Calu3 (cell line): ENCODE measurements at regions not wholly inside any gene's neighbourhood (a gene's known extent, or its start where the extent isn't known, plus 50 kb on each side); places are given as distances from the start of the nearest gene placed in this dataset.

ENCODE experiments used
- BruUV-seq: library from RNA; stranded (reverse); fragments of 400-500 nt; replicated peaks from 2 replicates; lab custom pipeline; 2021; lab: Mats Ljungman, UMichigan
- CTCF ChIA-PET: fragments of 300-600 bp; sonication (Branson Sonifier 250); formaldehyde crosslinking; loops from one replicate; lab custom pipeline; 2022; ENCODE audit warnings: antibody characterized with exemption; lab: Charles Lee
- DNase-seq: peaks from one replicate; pipeline ENCODE4 v3.0.0; 2022
- H3K27ac Mint-ChIP-seq: one replicate; pipeline ENCODE4 v1.8.0; 2022; ENCODE audit warnings: mixed read lengths; ENCODE audit not compliant: unreplicated experiment
- H3K27me3 Mint-ChIP-seq: one replicate; pipeline ENCODE4 v1.8.0; 2022; ENCODE audit warnings: mixed read lengths; ENCODE audit not compliant: unreplicated experiment
- H3K36me3 Mint-ChIP-seq: one replicate; pipeline ENCODE4 v1.8.0; 2022; ENCODE audit warnings: mild to moderate bottlenecking, moderate library complexity, mixed read lengths; ENCODE audit not compliant: insufficient read depth, unreplicated experiment
- H3K4me1 Mint-ChIP-seq: one replicate; pipeline ENCODE4 v1.8.0; 2022; ENCODE audit warnings: mild to moderate bottlenecking, low read depth, mixed read lengths; ENCODE audit not compliant: unreplicated experiment
- H3K4me3 Mint-ChIP-seq: one replicate; pipeline ENCODE4 v1.8.0; 2022; ENCODE audit warnings: mild to moderate bottlenecking, low read depth, moderate library complexity, mixed read lengths; ENCODE audit not compliant: unreplicated experiment
- H3K9me3 Mint-ChIP-seq: one replicate; pipeline ENCODE4 v1.8.0; 2022; ENCODE audit warnings: low read depth, mixed read lengths; ENCODE audit not compliant: unreplicated experiment
- CTCF ChIP-seq: fragments of 200-600 bp; IDR thresholded peaks from one replicate; pipeline ENCODE4 v1.8.0; 2022; ENCODE audit warnings: antibody characterized with exemption; ENCODE audit not compliant: unreplicated experiment
- intact Hi-C: fragments of 100-400 bp; cut with micrococcal nuclease; formaldehyde crosslinking; loops from one replicate; pipeline ENCODE4 v1.10.0; 2022; ENCODE audit not compliant: unreplicated experiment

GRCh38 chr14:101507836-101508150 lies 53.5 kb upstream of the DIO3 start:
- no peaks in the 10 kb centered on the region for H3K9me3 Mint-ChIP-seq
- intact Hi-C loops: no loop called here
- CTCF ChIA-PET: no interaction called here
- no peaks in the 10 kb centered on the region for H3K36me3 Mint-ChIP-seq
- H3K27me3 Mint-ChIP-seq: peaks cover 14% of the 10 kb centered on the region
- no TSS peak for BruUV-seq
- no peak for TF ChIP-seq CTCF
- no peak overlapping the region for H3K27ac Mint-ChIP-seq
- no peaks in the 10 kb centered on the region for H3K4me1 Mint-ChIP-seq
- no peak overlapping the region for H3K4me3 Mint-ChIP-seq
- DNase-seq: no peak

GRCh38 chr14:101508196-101508947 lies 52.9 kb upstream of the DIO3 start:
- Mint-ChIP-seq H3K36me3 (no peaks in the 10 kb centered on the region), H3K4me3 (no peak overlapping the region), H3K4me1 (no peaks in the 10 kb centered on the region), H3K27me3 (peaks cover 13% of the 10 kb centered on the region), H3K27ac (no peak overlapping the region), H3K9me3 (no peaks in the 10 kb centered on the region)
- CTCF ChIA-PET: no interaction called here
- DNase-seq: no peak
- intact Hi-C loops: no loop called here
- no peak for TF ChIP-seq CTCF
- no TSS peak for BruUV-seq

GRCh38 chr14:101508948-101509729 lies 52.2 kb upstream of the DIO3 start:
- H3K4me3 Mint-ChIP-seq: no peak overlapping the region
- DNase-seq: no peak
- no peak overlapping the region for H3K27ac Mint-ChIP-seq
- peaks cover 5% of the 10 kb centered on the region for H3K27me3 Mint-ChIP-seq
- no peak for TF ChIP-seq CTCF
- intact Hi-C loops: no loop called here
- no peaks in the 10 kb centered on the region for H3K36me3 Mint-ChIP-seq
- no TSS peak for BruUV-seq
- no peaks in the 10 kb centered on the region for H3K9me3 Mint-ChIP-seq
- CTCF ChIA-PET: no interaction called here
- H3K4me1 Mint-ChIP-seq: no peaks in the 10 kb centered on the region

GRCh38 chr14:101509730-101510371 lies 51.4 kb upstream of the DIO3 start:
- Mint-ChIP-seq H3K27ac (no peak overlapping the region), H3K27me3 (no peaks in the 10 kb centered on the region), H3K36me3 (no peaks in the 10 kb centered on the region), H3K4me1 (no peaks in the 10 kb centered on the region), H3K4me3 (no peak overlapping the region), H3K9me3 (no peaks in the 10 kb centered on the region)
- CTCF ChIA-PET: no interaction called here
- TF ChIP-seq CTCF: no peak
- intact Hi-C loops: no loop called here
- DNase-seq: no peak
- BruUV-seq: no TSS peak
